VCaP (cell line): ENCODE measurements at regions not wholly inside any gene's neighbourhood (a gene's known extent, or its start where the extent isn't known, plus 50 kb on each side); places are given as distances from the start of the nearest gene placed in this dataset.

ENCODE experiments used
- H3K27ac ChIP-seq: fragments of 450-650 bp; 2 replicates; pipeline ENCODE4 v1.5.1; 2017
- TF ChIP-seq, protein P1 (sequence below): fragments of 450-650 bp; conservative IDR thresholded peaks from 2 replicates; pipeline ENCODE4 v1.5.1; 2017; ENCODE audit warnings: mild to moderate bottlenecking, moderate library complexity

DNA sequence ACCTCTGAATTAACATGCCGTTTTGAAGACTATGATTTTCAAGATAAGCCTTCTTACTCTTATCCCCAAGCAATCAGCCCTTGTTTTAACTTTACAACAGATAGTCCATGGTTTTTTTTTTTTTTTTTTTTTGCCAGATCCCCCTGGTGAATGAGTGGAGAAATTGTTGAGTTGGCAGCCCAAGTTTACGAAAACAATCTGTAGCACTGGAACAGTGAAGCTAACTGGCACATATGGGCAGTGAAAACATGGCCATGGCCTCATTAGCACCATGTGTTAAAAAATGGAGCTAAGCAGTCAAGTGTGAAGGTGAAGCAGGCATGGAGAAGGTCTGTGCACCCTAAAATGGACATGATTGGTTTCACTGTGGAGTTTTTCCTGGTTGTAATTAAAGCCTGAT, 812.1 kb upstream of the MIR17HG start:
- no peak overlapping the region for H3K27ac ChIP-seq
- TF ChIP-seq, protein P1, sequence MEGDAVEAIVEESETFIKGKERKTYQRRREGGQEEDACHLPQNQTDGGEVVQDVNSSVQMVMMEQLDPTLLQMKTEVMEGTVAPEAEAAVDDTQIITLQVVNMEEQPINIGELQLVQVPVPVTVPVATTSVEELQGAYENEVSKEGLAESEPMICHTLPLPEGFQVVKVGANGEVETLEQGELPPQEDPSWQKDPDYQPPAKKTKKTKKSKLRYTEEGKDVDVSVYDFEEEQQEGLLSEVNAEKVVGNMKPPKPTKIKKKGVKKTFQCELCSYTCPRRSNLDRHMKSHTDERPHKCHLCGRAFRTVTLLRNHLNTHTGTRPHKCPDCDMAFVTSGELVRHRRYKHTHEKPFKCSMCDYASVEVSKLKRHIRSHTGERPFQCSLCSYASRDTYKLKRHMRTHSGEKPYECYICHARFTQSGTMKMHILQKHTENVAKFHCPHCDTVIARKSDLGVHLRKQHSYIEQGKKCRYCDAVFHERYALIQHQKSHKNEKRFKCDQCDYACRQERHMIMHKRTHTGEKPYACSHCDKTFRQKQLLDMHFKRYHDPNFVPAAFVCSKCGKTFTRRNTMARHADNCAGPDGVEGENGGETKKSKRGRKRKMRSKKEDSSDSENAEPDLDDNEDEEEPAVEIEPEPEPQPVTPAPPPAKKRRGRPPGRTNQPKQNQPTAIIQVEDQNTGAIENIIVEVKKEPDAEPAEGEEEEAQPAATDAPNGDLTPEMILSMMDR: no peak

DNA sequence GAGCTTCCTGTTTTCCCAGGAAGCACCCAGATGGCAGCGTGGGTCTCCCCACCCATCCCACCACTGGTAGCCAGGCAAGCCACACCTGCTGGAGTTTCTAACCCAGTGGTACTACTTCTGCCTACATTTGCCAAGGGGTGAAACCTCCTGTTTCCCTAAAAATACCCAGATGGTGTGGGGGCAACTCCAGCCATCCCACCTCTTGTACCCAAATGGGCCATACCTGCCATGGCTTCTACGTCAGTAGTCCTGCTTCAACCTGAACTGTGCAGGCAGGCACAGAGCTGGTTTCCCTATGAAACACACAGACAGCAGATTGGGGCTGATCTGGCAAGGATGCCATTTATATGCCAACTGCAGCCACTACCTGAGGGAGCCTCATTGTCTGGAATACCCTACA, 809.4 kb upstream of the MIR17HG start:
- TF ChIP-seq, protein P1: no peak

DNA sequence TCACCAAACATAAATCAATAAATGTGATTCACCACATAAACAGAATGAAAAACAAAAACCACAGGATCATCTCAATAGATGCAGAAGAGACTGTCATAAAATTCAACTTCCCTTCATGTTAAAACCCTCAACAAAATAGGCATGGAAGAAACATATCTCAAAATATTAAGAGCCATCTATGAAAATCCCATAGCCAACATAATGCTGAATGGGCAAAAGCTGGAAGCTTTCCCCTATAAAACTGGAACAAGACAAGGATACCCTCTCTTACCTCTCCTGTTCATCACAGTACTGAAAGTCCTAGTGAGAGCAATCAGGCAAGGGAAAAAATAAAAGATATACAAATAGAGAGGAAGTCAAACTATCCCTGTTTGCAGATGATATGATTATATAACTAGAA, 806.1 kb upstream of the MIR17HG start:
- H3K27ac ChIP-seq: no peak overlapping the region
- TF ChIP-seq, protein P1: no peak

More for the DNA sequence above, 809.4 kb upstream of the MIR17HG start:
- no peak overlapping the region for H3K27ac ChIP-seq

DNA sequence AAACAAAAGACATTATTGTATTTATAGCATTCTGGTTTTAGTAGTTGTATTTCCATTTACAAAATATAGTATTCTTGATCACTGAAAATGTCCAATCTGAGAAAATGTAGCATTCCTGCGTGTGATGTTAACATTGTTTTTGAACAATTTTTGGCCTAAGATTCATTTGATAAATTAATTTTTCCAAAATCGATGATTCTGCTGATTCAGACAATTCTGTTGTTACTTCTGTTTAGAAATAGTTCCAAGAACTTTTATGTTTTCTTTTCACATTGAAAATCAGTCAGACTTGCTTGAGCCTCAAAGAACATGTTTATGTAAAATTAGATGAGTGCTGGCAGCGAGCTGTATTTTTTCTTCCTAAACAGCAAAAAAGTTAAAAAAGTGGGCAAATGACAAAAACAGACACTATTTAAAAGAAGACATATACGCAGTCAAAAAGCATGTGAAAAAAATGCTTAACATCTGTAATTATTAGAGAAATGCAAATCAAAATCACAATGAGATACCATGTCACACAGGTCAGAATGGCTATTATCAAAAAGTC, 804.5 kb upstream of the MIR17HG start:
- no peak overlapping the region for H3K27ac ChIP-seq
- TF ChIP-seq, protein P1: no peak

DNA sequence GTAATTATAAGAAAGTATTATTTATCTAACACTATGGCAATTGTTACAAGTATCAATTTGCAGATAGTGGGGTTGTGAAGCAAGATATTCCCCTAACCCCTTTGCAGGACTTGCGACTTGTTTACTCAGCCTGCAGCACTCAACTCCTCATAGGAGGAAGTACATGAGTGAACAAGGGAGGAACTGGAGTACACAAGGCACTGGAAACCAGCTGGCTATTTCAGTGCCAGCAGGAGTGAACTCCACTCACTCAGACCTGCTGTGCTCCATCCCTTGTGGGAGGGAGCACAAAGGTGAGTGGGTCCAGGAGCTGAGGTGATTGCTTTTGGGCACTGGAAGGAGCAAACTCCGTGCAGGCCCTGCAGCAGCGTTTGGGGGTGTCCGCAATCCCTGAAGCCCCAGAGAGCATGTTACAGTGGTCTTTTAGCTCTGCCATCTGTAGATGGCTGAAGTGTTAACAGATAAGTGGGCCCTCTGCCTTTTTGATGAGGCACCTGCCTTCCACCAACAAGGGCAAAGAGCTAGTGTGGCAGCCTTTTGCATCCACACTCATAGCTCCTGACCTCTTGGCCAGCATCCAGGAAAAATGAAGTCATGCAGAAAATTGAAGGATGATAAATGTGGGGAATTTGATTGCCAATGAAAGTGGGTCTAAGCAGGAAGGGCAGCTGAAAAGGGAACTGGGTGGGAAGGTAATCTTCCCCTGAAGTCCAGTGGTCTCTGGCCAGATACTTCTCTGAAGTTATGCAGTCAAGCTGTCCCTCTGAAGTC, 802.2 kb upstream of the MIR17HG start:
- TF ChIP-seq, protein P1: no peak
- H3K27ac ChIP-seq: no peak overlapping the region

DNA sequence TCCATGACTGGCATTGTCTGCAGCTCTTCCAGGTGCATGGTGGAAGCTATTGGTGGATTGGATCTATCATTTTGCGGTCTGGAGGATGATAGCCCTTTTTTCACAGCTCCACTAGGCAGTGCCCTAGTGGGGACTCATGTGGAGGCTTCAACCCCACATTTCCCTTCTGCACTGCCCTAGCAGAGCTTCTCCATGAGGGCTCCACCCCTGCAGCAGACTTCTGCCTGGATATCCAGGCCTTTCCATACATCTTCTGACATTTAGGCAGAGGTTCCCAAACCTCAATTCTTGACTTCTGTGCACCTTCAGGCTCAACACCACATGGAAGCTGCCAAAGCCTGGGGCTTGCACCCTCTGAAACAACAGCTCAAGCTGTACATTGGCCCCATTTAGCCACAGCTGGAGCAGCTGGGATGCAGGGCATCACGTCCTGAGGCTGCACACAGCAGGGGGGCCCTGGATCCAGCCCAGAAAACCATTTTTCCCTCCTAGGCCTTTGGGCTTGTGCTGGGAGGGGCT, 800.2 kb upstream of the MIR17HG start:
- TF ChIP-seq, protein P1: no peak
- H3K27ac ChIP-seq: no peak overlapping the region

DNA sequence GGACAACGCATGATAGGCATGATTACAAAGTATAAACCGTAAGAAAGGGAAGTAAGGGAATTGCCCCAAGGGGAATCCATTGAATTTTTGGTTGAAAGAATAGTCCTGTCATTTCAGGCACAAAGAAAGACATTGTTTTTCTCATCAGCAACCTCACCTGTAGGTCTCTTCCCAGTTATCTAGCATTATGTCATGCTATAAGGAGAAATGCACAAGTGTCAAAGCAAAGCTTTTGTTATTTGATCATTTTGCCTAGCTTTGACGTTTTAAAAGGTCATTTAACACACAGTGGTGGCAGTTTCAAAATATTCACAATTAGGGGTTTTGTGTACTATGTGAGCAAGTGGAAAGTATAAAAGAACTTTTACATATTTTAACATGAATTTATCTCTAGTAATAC, 796.2 kb upstream of the MIR17HG start:
- no peak overlapping the region for H3K27ac ChIP-seq
- TF ChIP-seq, protein P1: no peak
